IMR-90 (cell line): ENCODE measurements at regions not wholly inside any gene's neighbourhood (a gene's known extent, or its start where the extent isn't known, plus 50 kb on each side); places are given as distances from the start of the nearest gene placed in this dataset.

Source experiments
- MAFK ChIP-seq: IDR thresholded peaks from 2 replicates; pipeline ENCODE4 v1.6.1; 2012; ENCODE audit warnings: low read depth, low read length, improper control_type of control experiment
- RAD21 ChIP-seq: IDR thresholded peaks from 2 replicates; pipeline ENCODE4 v1.6.1; 2012; ENCODE audit warnings: low read length, improper control_type of control experiment
- RCOR1 ChIP-seq: IDR thresholded peaks from 2 replicates; pipeline ENCODE4 v1.6.1; 2012; ENCODE audit warnings: mild to moderate bottlenecking, low read length, improper control_type of control experiment; ENCODE audit not compliant: insufficient replicate concordance
- SMC3 ChIP-seq: fragments of 150-350 bp; IDR thresholded peaks from 2 replicates; pipeline ENCODE4 v1.6.1; 2016; ENCODE audit warnings: low read depth, mild to moderate bottlenecking, antibody characterized with exemption, low read length, moderate library complexity
- TF ChIP-seq, protein P1 (sequence below): conservative IDR thresholded peaks from 2 replicates; pipeline ENCODE4 v1.5.1; 2012; ENCODE audit warnings: mild to moderate bottlenecking, low read depth, low read length, improper control_type of control experiment

DNA sequence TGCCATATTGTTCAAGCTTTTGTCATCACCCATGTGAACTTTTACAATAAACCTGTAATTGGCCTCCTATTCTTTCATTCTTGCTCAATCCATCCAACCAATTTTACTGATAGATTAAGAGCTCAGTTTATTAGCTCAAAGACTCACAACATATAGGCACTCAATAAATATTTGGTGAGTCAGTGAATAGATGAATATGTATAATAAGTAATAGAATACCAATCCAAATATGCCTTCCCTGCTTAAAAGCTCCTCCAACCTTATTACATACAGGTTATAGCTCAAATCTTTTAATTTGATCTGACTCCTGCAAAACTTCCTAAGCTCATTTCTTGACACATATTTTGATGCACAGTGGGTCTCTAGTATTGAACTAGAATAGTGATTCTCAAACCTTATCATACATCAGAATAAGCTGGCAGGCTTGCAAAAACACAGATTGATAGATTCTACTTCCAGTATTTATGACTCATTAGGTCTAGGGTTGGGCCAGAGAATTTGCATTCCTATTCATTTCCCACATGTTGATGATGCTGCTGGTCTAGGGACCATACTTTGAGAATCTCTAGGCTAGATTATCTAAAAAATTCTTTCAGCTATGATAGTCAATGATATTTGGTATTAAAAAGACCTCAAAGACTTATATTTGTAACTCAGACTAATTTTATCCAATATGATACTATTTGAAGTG lies 114.4 kb downstream of the PCTP start:
- TF ChIP-seq, protein P1, sequence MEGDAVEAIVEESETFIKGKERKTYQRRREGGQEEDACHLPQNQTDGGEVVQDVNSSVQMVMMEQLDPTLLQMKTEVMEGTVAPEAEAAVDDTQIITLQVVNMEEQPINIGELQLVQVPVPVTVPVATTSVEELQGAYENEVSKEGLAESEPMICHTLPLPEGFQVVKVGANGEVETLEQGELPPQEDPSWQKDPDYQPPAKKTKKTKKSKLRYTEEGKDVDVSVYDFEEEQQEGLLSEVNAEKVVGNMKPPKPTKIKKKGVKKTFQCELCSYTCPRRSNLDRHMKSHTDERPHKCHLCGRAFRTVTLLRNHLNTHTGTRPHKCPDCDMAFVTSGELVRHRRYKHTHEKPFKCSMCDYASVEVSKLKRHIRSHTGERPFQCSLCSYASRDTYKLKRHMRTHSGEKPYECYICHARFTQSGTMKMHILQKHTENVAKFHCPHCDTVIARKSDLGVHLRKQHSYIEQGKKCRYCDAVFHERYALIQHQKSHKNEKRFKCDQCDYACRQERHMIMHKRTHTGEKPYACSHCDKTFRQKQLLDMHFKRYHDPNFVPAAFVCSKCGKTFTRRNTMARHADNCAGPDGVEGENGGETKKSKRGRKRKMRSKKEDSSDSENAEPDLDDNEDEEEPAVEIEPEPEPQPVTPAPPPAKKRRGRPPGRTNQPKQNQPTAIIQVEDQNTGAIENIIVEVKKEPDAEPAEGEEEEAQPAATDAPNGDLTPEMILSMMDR, result no peak
- TF ChIP-seq RCOR1 (no peak), MAFK (no peak), RAD21 (no peak), SMC3 (no peak)
